ENCODE measurements at regions not wholly inside any gene's neighbourhood (a gene's known extent, or its start where the extent isn't known, plus 50 kb on each side); places are given as distances from the start of the nearest gene placed in this dataset.
"Not testable (repeated sequence)": the region's sequence is repeated elsewhere in the genome, so short reads cannot be mapped to it uniquely, and the experiment has no call there.

DNA sequence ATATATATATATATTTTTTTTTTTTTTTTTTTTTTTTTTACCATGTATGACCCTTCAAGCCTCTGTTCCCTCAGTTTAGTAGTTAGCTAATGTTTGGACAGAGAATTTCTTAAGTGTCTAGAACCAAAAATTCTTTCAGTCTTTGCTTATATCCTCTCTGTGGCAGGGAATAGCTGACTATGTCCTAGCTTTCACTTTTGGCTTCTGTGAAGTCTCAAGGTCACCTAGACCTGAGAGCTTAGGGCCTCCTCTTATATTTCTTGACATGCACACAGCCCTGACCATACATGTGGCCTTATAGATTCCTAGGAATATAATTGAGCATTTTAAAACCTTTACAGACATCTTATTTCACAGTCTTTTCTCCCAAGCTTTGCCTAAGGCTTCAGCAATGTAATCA, 930.8 kb upstream of the CDH9 start:
- DNase-seq (ENCODE audit: low spot score): no peak

DNA sequence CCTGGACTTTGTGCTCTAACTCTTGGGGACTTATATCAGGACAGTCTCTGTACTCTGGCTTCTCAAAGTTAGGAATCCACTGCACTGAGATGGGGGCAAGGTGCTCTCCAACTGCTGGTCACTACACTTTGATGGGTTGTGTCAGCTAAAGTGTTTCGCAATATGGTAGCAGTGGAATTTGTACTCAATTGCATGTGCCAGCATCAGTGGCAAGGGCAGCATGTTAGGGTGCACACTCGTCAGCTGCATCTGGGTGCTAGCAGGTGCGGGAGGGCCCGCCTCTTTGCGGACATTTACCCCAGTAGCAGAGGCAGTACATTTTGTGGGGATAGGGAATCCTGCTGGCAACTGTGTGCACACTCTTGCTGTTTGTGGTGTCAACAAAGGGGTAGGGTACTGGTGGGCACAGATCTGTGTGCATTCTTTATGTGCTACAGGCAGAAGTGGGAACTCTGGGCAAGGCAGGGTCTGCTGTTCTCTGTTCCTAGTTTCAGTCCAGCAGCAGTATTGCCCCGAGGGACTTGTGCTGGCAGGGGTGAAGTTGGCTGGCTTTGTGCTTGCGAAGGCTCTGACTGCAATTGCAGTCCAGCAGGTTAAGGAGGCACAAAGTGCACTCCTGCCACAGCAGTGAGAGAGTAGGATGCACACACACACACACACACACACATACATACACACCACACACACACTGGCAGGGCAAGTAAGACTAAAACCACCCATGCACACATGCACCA, 924.8 kb upstream of the CDH9 start:
- DNase-seq (ENCODE audit: low spot score): no peak

DNA sequence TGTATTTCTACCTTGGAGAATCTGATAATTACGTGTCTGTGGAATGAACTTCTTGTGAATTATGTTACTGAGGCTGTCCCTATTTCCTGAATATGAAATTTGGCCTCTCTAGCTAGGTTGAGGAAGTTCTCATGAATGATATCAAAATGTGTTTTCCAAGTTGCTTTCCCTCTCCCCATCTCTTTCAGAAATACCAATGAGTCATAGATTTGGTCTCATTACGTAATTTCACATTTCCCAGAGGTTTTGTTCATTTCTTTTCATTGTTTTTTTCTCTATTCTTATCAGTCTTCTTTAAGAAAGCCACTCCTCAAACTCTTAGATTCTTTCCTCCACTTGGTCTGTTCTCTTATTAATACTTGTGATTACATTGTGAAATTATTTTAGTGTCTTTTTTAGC, 923.8 kb upstream of the CDH9 start:
- no peak for DNase-seq (ENCODE audit: low spot score)

DNA sequence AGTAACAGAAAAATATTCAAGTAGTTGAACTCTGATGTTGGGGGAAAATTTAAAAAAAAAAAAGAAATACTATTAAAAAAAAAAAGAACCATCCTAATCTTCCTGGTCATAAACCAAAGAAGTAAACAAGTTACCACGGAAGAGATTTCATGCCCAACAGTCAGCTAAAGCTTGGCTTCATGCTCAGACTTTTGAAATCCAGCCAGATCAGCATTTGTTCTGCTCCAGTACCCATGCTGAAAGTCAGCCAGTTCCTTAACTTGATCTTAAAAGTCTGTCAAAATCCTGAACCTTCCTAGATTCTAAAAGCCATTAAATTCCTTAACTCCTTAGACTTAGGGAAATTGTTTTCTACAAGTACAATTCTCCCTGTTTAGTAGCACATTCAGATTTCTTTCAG, 908.7 kb upstream of the CDH9 start:
- DNase-seq (ENCODE audit: low spot score): peak; percentile 44

DNA sequence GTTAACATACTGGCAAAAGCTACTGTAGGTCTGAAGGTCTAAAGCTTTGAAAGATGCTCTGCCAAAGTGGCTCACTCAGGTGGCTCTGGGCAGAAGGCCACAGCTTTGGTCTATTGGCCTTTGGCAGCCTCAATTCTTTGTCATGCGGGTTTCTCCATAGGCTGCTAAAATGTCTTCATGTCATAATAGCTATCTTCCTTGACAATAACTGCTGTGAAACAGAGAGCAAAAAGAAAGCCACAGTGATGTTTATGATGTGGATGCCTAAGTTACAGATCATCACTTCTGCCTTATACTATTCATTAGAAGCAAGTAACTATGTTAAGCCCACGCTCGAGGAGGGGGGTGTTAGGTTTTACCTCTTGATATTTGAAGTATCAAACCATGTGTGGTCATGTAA, 906.1 kb upstream of the CDH9 start:
- DNase-seq (ENCODE audit: low spot score): no peak

DNA sequence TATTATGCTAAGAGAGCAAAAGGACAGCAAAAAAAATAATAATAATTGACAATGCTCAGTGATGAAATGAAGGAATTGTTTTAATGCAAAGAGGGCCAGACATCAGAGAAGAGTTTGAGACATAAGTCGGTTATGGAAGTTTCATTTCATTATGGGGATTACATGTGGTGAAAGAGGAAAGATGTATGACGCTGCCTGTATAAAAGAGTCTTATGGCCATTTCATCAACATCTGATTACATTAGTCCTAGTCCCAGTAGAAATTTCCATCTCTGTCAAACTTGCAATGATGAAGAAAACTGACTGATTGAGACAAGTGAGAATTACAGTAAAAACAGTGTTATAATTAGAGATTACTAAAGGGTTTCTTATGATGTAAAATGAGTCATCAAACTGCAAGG, 900.6 kb upstream of the CDH9 start:
- no peak for DNase-seq (ENCODE audit: low spot score)

DNA sequence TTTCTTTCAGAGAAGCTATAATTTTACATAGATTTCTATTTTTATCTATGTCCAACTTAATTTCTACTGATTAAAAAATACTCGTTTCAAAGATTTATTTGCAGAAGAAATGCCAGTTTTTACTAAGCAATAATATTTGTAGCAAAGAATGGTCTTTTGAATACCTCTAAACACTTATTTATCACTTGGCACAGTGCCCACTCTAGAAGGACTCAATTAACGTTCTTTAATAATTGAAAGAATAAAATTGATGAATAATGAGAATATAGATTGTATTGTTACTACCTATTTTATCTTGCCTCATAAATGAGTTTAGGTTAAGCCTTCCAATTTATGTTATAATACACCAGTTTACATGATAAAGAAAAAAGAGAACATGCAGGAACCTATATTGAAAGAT, 889.7 kb upstream of the CDH9 start:
- DNase-seq (ENCODE audit: low spot score): no peak

DNA sequence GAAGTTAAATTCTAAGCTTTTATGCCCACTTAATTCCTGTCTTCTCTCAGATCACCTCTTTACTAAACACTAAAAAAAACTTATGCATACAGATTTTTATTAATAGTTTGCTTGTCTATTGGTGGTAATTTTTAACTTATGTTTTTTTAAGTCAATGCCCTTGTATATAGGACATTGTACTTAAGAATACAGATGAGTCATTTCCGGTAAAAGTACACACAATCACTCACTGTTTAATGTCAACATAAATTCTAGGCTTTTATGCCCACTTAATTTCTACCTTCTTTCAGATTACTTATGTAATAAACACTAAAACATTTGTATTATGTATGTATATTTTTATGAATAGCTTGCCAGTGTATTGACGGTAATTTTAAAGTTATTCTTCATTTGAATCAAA, 872.8 kb upstream of the CDH9 start:
- no peak for DNase-seq (ENCODE audit: low spot score)

DNA sequence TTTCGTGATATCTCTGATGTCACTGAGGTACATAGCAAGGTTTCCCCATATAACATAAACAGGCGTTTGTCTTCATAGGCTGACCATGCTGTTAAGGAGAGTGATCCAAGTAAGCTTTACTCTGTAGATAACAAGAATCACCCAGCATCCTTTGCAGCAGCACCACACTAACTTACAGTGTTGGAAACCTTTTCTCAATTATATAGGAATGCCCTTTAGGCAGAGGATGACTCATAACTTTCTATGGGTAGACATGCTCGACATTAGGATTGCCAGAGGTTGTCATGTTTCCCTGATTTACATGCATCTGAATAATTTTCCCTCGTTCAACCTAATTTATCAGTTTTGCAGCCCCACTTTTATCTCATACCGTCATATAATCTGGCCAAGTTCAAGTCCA, 870.0 kb upstream of the CDH9 start:
- no peak for DNase-seq (ENCODE audit: low spot score)

DNA sequence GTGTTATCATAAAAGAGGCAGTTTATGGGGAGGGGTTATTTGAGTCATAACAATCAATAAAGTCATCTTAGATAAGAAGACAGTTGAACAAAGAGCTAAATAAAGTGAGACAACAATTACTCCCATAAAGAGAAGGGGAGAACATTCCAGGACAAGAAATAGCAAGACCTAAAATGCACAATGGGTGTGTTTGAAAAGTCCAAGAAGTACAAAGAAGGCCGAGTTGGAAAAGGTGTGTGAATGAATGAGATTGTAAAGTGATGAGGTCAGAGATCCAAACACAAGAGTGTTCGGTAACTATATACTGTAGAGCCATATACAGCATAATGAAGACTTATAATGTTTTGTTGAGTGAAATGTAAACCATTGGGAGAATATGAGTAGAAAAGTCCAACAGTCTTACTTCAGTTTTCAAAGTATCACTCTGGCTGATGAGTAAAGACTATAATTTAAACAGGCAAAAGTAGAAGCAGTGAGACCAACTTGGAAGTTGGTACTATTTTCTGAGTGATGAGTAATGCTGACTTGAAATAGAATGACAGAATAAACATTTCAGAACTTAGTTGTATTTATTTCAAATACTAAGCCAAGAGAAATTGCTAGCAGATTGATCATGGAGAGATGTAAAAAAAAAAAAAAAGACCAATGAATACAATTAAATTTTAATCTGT, 868.7 kb upstream of the CDH9 start:
- no peak for DNase-seq (ENCODE audit: low spot score)

DNA sequence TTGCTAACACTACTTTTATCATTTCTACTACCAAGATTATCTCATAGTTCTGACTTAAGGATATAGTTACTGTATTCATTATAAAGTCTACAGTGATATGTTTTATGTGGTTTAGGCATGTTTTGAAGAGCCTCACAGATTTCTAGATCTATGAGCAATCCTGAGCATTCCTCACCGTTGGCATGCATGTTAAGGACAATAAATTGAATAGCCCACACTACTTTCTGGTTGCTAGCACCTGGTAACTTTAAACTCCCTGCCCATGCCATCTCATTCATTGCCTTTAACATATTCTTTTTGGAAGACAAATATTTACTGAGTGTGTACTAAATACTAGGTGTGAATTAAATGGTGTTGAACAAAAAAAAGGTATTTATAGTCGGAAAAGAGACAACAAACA, 868.1 kb upstream of the CDH9 start:
- DNase-seq (ENCODE audit: low spot score): no peak

DNA sequence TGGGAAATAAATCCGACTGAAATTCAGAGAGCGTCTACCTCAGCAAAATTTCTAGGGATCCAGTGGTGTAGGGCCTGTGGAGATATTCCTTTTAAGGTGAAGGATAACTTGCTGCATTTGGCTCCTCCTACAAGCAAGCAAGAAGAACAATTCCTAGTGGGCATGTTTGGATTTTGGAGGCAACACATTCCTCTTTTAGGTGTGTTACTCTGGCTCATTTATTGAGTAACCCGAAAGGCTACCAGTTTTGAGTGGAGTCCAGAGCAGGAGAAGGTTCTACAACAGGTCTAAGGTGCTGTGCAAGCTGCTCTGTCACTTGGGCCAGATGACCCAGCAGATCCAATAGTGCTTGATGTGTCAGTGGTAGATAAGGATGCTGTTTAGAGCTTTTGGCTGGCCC, 862.4 kb upstream of the CDH9 start:
- DNase-seq (ENCODE audit: low spot score): no peak

DNA sequence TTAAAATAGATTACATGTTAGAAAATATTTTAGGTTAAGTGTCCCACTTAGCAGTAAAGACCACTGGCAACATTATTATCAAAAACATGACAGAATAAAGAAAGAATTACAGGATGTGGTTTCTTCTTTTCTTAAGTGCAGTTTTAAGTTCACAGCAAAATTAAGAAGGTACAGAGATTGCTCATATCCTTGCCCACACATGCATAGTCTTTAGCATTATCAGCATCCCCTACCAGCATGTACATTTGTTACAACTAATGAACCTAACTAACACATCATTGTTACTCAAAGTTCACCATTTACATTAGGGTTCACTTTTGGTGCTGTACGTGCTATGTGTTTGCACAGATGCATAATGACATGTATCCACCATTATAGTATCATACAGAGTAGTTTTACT, 837.7 kb upstream of the CDH9 start:
- no peak for DNase-seq (ENCODE audit: low spot score)

DNA sequence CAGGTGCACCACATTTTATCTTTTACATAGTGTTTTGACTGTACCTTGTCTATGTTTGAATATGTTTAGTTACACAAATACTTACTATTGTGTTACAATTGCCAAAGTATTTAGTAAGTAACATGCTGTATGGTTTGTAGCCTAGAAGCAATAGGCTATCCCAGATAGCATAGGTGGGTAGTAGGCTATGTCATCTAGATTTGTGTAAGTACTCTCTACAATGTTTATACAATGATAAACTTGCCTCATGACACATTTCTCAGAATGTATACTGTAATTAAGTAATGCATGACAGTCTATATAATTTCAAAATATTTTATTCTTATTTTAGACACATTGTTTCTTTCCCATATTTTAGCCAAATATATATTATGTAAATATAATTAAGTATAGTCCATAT, 836.8 kb upstream of the CDH9 start:
- no peak for DNase-seq (ENCODE audit: low spot score)

DNA sequence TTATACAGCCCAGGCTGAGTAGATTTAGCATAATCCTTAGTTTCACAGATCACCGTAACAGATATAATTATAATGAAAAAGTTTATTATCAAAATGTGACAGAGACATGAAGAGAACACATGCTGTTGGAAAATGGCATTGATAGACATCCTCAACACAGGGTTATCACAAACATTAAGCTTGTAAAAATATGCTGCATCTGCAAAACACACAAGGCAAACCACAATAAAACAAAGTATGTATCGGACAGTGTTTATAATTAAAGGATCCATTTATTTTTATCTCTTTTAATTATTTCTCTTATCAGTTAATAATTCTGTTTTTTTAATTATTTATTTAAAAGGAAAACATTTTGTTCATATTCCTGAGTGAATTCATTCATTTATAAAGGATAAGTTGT, 829.9 kb upstream of the CDH9 start:
- no peak for DNase-seq (ENCODE audit: low spot score)

DNA sequence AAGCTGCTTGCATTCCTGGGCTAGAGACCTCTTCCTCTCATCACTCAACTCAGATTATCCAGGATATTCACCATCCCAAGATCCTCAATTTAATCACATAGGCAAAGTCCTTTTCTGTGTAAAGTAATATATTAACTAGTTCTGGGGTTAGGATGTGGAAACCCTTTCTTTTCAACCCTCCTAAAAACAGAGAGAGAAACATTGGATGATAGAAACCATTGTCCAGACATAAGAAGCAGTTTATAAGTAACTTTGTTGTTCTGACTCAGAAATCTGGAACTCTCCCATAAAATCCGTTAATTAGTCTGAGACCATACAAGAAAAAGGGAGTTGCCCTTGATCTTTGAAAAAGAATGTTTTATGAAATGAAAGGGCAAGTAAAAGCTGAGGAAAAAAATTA, 817.1 kb upstream of the CDH9 start:
- no peak for DNase-seq (ENCODE audit: low spot score)

DNA sequence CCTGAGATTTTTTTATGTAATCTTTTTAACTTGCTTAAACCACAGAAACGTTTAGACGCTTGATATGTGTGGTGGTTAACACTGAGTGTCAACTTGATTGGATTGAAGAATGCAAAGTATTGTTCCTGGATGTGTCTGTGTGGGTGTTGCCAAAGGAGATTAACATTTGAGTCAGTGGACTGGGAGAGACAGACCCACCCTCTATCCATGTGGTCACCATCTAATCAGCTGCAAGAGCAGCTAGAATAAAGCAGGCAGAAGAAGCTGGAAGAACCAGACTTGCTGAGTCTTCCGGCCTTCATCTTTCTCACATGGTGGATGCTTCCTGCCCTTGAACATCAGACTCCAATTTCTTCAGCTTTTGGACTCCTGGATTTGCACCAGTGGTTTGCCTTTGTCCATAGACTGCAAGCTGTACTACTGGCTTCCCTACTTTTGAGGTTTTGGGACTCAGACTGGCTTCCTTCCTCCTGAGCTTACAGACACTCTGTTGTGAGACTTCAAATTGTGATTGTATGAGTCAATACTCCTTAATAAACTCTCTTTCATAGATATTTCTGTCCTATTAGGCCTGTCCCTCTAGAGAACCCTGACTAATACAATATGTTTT, 816.0 kb upstream of the CDH9 start:
- DNase-seq (ENCODE audit: low spot score): no peak

DNA sequence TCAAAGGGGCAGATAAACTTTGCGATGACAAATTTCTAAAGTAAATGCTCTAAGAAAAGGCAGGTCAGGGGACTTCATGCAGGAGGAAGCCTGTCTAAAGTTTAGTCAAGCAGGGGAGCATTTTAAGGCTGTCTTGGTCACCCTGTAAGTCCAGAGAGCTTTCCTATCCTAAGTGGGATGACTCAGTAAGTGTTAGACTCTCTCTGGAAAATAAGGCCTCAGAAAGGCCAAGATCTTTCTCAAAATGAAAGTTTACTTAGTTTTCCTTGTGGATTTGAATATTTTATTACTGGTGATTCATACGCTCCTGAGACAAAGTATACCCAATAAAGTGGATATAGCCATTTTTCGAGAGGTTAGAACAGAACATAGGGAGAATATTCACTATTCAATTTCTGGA, 806.9 kb upstream of the CDH9 start:
- DNase-seq (ENCODE audit: low spot score): no peak

DNA sequence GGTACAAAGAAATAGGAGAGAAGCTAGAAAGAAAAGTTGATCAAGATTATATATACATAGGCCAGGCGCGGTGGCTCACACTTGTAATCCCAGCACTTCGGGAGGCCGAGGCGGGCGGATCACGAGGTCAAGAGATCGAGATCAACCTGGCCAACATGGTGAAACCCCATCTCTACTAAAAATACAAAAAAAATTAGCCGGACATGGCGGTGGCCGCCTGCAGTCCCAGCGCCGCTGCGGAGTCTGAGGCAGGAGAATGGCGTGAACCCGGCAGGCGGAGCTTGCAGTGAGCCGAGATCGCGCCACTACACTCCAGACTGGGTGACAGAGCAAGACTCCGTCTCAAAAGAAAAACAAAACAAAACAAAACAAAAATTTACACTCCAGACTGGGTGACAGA, 798.3 kb upstream of the CDH9 start:
- DNase-seq (ENCODE audit: low spot score): not testable (repeated sequence)

DNA sequence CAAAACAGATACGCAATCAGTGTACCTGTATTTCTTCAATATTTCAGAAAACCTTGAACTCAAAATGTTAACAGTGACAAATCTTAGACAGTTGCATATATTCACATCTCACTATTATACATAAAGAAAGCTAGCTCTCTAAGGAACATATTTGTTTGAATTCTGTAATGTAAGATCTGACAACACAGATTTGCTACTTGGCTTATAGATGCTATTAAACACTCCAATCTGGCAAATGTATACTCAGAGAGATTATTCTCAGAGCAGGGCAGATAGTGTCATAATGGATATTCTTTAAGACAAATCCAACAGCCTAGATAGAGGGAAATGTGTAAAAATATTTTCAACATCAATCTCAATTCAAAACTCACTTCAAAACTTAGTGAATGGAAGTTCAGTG, 794.5 kb upstream of the CDH9 start:
- no peak for DNase-seq (ENCODE audit: low spot score)

DNA sequence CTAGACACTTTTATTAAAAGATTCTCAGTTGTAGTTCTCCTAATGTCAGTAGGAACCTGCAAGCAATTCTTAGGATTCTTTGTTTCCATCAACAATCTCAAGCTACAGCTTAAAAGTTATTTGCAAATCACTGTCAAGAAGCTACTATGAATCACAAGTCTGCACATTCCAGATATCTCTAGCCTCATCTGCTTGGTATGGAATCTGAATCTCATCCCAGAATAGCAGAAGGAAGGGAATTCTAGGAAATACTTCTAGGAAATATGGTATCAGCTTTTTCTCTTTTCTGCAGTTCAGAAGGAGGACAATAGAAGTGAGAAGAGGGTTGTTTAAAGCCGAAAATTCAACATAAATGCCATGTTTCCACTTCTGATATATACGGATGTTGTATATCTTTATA, 792.2 kb upstream of the CDH9 start:
- no peak for DNase-seq (ENCODE audit: low spot score)

DNA sequence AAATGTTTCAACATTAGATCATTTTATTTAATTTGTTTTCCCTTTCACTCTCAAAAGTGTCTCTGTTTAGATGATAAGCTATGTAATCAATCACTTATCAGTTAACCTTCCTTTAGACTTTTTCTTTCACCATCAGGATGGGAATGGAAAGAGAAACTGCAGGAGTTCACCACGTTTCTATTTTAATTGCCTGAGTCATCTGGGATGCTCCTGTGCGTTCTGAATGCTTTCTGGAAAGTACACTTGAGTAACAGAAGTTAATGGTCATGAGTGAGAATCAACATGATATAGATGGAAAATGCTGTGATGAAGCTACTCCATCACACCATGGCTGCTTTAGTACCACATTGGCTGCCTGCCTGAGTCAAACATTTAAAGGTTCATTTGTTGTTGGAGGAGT, 783.3 kb upstream of the CDH9 start:
- DNase-seq (ENCODE audit: low spot score): no peak

DNA sequence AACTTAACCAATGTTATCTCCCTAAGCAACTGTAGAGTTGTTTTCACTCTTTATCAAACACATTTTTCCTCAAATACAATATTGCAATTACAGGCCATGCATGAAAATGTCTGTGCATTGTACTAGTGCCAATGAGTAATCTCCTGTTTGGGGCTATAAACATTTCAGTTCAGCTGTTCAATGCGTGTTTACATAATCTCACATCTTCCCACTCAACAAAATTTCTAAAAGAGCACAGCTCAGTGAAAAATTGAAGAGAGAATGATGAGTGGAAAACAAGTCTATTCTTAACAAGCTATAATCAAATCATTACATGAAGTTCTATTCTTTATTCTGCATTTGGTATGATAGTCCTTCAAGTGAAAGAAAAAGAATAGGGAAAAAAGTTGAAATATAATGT, 780.5 kb upstream of the CDH9 start:
- DNase-seq (ENCODE audit: low spot score): no peak

DNA sequence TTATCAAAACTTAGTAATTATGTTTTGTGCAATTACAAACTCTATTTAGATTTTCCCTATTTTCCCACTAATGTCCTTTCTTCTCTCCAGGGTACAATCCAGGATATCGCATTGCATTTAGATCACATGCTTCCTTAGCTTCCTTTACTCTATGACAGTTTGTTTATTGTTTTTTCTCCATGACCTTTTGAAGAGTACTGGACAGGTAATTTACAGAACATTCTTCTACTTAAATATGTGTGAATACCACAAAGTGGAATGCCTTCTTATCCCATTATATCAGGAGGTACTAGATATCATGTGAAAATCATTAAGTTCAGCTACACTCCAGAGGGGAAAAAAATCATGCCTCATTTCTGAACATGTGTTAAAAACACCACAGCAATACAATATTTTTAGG, 776.6 kb upstream of the CDH9 start:
- no peak for DNase-seq (ENCODE audit: low spot score)

Data from ureter (tissue), 1 donor.